ENCODE measurements at regions not wholly inside any gene's neighbourhood (a gene's known extent, or its start where the extent isn't known, plus 50 kb on each side); places are given as distances from the start of the nearest gene placed in this dataset.
A peak's percentile ranks its signal among the peaks of the same experiment; 100 is the strongest.

GRCh38 chr6:33967966-33968724 is 164.3 kb upstream of the MLN start:
- Mint-ChIP-seq H3K27me3 (peaks cover 34% of the 10 kb centered on the region), H3K9me3 (ENCODE audit: low read depth) (peaks cover 8% of the 10 kb centered on the region), H3K36me3 (ENCODE audit: insufficient read depth) (peaks cover 2% of the 10 kb centered on the region), H3K4me3 (ENCODE audit: low read depth) (no peak overlapping the region), H3K4me1 (ENCODE audit: low read depth) (no peaks in the 10 kb centered on the region), H3K27ac (no peak overlapping the region)
- peak; percentile 63 for TF ChIP-seq CTCF (IDR thresholded peaks at IDR 0.05; ENCODE audit: unreplicated experiment)
- DNase-seq (ENCODE audit: low spot score, unreplicated experiment): no peak

GRCh38 chr6:33967265-33967767 is 163.5 kb upstream of the MLN start:
- peaks cover 34% of the 10 kb centered on the region for H3K27me3 Mint-ChIP-seq
- H3K9me3 Mint-ChIP-seq (ENCODE audit: low read depth): peaks cover 8% of the 10 kb centered on the region
- no peak for TF ChIP-seq CTCF (IDR thresholded peaks at IDR 0.05; ENCODE audit: unreplicated experiment)
- H3K4me1 Mint-ChIP-seq (ENCODE audit: low read depth): no peaks in the 10 kb centered on the region
- no peak overlapping the region for H3K27ac Mint-ChIP-seq
- no peak for DNase-seq (ENCODE audit: low spot score, unreplicated experiment)
- peaks cover 2% of the 10 kb centered on the region for H3K36me3 Mint-ChIP-seq (ENCODE audit: insufficient read depth)
- no peak overlapping the region for H3K4me3 Mint-ChIP-seq (ENCODE audit: low read depth)

- Mint-ChIP-seq H3K9me3 (ENCODE audit: low read depth) (peaks cover 3% of the 10 kb centered on the region), H3K4me1 (ENCODE audit: low read depth) (no peaks in the 10 kb centered on the region)
Observed at GRCh38 chr6:33966536-33966935, 162.7 kb upstream of the MLN start.

GRCh38 chr6:33965766-33966165 is 162.0 kb upstream of the MLN start:
- Mint-ChIP-seq H3K27ac (no peak overlapping the region), H3K4me3 (ENCODE audit: low read depth) (no peak overlapping the region)

More at GRCh38 chr6:33966536-33966935, 162.7 kb upstream of the MLN start:
- Mint-ChIP-seq H3K36me3 (ENCODE audit: insufficient read depth) (no peaks in the 10 kb centered on the region), H3K27ac (no peak overlapping the region), H3K27me3 (peaks cover 38% of the 10 kb centered on the region), H3K4me3 (ENCODE audit: low read depth) (no peak overlapping the region)
- DNase-seq (ENCODE audit: low spot score, unreplicated experiment): no peak
- TF ChIP-seq CTCF (IDR thresholded peaks at IDR 0.05; ENCODE audit: unreplicated experiment): no peak

GRCh38 chr6:33964387-33964786 is 160.6 kb upstream of the MLN start:
- Mint-ChIP-seq H3K9me3 (ENCODE audit: low read depth) (no peaks in the 10 kb centered on the region), H3K27me3 (peaks cover 37% of the 10 kb centered on the region), H3K27ac (no peak overlapping the region), H3K4me1 (ENCODE audit: low read depth) (no peaks in the 10 kb centered on the region), H3K4me3 (ENCODE audit: low read depth) (no peak overlapping the region), H3K36me3 (ENCODE audit: insufficient read depth) (no peaks in the 10 kb centered on the region)
- no peak for TF ChIP-seq CTCF (IDR thresholded peaks at IDR 0.05; ENCODE audit: unreplicated experiment)
- DNase-seq (ENCODE audit: low spot score, unreplicated experiment): no peak

More at GRCh38 chr6:33965766-33966165, 162.0 kb upstream of the MLN start:
- TF ChIP-seq CTCF (IDR thresholded peaks at IDR 0.05; ENCODE audit: unreplicated experiment): no peak
- Mint-ChIP-seq H3K9me3 (ENCODE audit: low read depth) (no peaks in the 10 kb centered on the region), H3K27me3 (peaks cover 42% of the 10 kb centered on the region), H3K36me3 (ENCODE audit: insufficient read depth) (no peaks in the 10 kb centered on the region), H3K4me1 (ENCODE audit: low read depth) (no peaks in the 10 kb centered on the region)
- DNase-seq (ENCODE audit: low spot score, unreplicated experiment): no peak
